ENCODE measurements at regions not wholly inside any gene's neighbourhood (a gene's known extent, or its start where the extent isn't known, plus 50 kb on each side); places are given as distances from the start of the nearest gene placed in this dataset.

DNA sequence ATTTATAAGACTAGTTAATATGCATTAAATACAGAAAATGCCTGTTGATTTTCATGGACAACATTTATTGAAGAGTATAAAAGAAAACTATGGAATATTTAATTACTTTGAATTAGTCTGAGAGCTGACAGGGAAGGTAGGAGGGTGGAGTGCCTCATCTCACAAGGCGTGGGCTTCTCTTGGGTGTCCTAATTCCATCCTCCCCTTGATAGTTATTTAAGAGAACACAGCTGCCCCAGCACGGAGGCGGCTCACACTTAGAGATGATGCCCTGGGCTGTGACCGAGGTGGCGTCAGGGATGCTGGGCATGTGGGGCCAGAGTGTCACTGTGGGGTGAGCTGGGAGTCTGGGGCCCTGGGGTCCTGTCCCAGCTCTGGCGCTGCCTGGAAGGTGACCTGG, 493.0 kb downstream of the PTPRU start:
- no peak overlapping the region for H3K4me3 ChIP-seq
- TF ChIP-seq, protein P1, sequence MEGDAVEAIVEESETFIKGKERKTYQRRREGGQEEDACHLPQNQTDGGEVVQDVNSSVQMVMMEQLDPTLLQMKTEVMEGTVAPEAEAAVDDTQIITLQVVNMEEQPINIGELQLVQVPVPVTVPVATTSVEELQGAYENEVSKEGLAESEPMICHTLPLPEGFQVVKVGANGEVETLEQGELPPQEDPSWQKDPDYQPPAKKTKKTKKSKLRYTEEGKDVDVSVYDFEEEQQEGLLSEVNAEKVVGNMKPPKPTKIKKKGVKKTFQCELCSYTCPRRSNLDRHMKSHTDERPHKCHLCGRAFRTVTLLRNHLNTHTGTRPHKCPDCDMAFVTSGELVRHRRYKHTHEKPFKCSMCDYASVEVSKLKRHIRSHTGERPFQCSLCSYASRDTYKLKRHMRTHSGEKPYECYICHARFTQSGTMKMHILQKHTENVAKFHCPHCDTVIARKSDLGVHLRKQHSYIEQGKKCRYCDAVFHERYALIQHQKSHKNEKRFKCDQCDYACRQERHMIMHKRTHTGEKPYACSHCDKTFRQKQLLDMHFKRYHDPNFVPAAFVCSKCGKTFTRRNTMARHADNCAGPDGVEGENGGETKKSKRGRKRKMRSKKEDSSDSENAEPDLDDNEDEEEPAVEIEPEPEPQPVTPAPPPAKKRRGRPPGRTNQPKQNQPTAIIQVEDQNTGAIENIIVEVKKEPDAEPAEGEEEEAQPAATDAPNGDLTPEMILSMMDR (IDR thresholded peaks at IDR 0.05; ENCODE audit: control extremely low read depth, extremely low read depth) = no peak
- no peak overlapping the region for H3K27ac ChIP-seq (ENCODE audit: low read depth in 1 of 2, low read length in 1 of 2)
- H3K4me1 ChIP-seq (ENCODE audit: control insufficient read depth in 5 of 5, insufficient read depth in 5 of 5, low read length in 5 of 5) = no peaks in the 10 kb centered on the region
- peaks cover 0 to 2% (median 0%) of the 10 kb centered on the region in 4 donors for H3K9me3 ChIP-seq (ENCODE audit: control insufficient read depth in 4 of 4, insufficient read depth in 3 of 4, low read length in 3 of 4)
- ATAC-seq (ENCODE audit: insufficient read depth, low FRiP score) = no peak
- no peaks in the 10 kb centered on the region for H3K36me3 ChIP-seq (ENCODE audit: control insufficient read depth in 4 of 4, insufficient read depth in 4 of 4, low read length in 4 of 4)
- H3K9ac ChIP-seq (ENCODE audit: insufficient read depth in 1 of 2, low read length in 2 of 2) = no peak overlapping the region
- no peak for DNase-seq
- WGBS, 2 donors = 87% methylated on average over 6 of the region's 6 CpGs
- H3K27me3 ChIP-seq (ENCODE audit: control insufficient read depth in 3 of 3, insufficient read depth in 3 of 3, low read length in 2 of 3) = no peaks in the 10 kb centered on the region

DNA sequence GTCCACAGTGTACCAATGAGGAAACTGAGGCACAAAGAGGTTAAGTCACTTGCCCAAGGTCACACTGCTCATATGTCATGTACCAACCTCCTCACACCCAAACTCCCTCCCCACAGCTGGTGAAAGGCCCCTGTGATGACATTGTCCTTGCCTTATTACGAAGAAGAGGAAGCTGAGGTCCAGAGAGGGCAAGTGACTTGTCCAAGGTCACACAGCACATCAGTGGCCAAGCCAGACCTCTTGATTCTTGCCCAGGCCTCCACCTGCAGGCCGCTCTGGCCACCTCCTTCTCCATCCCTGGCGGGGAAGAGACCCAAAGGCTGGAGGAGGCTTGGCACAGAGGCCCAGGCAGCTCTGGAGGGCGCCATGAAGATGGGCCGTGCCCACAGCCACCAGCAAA, 492.4 kb downstream of the PTPRU start:
- no peak overlapping the region for H3K9ac ChIP-seq (ENCODE audit: insufficient read depth in 1 of 2, low read length in 2 of 2)
- no peak for ATAC-seq (ENCODE audit: insufficient read depth, low FRiP score)
- no peak for DNase-seq
- peaks cover 0 to 4% (median 0%) of the 10 kb centered on the region in 4 donors for H3K9me3 ChIP-seq (ENCODE audit: control insufficient read depth in 4 of 4, insufficient read depth in 3 of 4, low read length in 3 of 4)
- no peaks in the 10 kb centered on the region for H3K36me3 ChIP-seq (ENCODE audit: control insufficient read depth in 4 of 4, insufficient read depth in 4 of 4, low read length in 4 of 4)
- TF ChIP-seq, protein P1 (IDR thresholded peaks at IDR 0.05; ENCODE audit: control extremely low read depth, extremely low read depth) = no peak
- H3K27me3 ChIP-seq (ENCODE audit: control insufficient read depth in 3 of 3, insufficient read depth in 3 of 3, low read length in 2 of 3) = no peaks in the 10 kb centered on the region
- no peak overlapping the region for H3K27ac ChIP-seq (ENCODE audit: low read depth in 1 of 2, low read length in 1 of 2)
- WGBS, 2 donors = 83 to 94% methylated on average over 5 of the region's 5 CpGs
- H3K4me1 ChIP-seq (ENCODE audit: control insufficient read depth in 5 of 5, insufficient read depth in 5 of 5, low read length in 5 of 5) = no peaks in the 10 kb centered on the region
- H3K4me3 ChIP-seq = no peak overlapping the region

DNA sequence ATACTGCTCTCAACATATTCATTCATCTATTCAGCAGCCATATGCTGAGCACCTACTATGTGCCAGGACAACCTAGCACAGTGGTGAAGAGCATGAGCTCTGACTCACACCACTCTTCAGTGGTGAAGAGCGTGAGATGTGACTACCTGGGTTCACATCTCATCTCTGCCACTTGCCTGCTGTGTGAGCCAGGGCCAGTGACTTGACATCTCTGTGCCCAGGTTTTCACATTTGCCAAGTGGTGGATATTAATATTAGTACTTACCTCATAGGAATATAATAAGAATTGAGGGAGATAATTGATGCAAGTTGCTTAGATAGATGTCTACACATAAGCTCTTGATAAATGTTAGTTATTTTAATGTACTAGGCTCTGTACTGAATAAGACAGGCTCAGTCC, 488.9 kb downstream of the PTPRU start:
- no peak for DNase-seq
- Histone ChIP-seq H3K27me3 (ENCODE audit: control insufficient read depth in 3 of 3, insufficient read depth in 3 of 3, low read length in 2 of 3) (no peaks in the 10 kb centered on the region), H3K9ac (ENCODE audit: insufficient read depth in 1 of 2, low read length in 2 of 2) (no peak overlapping the region), H3K27ac (ENCODE audit: low read depth in 1 of 2, low read length in 1 of 2) (no peak overlapping the region), H3K36me3 (ENCODE audit: control insufficient read depth in 4 of 4, insufficient read depth in 4 of 4, low read length in 4 of 4) (no peaks in the 10 kb centered on the region), H3K4me1 (ENCODE audit: control insufficient read depth in 5 of 5, insufficient read depth in 5 of 5, low read length in 5 of 5) (no peaks in the 10 kb centered on the region), H3K9me3 (ENCODE audit: control insufficient read depth in 4 of 4, insufficient read depth in 3 of 4, low read length in 3 of 4) (peaks cover 0 to 30% (median 7%) of the 10 kb centered on the region in 4 donors), H3K4me3 (no peak overlapping the region)
- ATAC-seq (ENCODE audit: insufficient read depth, low FRiP score) = no peak
- 78 to 95% methylated on average over 1 of the region's 1 CpG for WGBS, 2 donors
- TF ChIP-seq, protein P1 (IDR thresholded peaks at IDR 0.05; ENCODE audit: control extremely low read depth, extremely low read depth) = no peak

DNA sequence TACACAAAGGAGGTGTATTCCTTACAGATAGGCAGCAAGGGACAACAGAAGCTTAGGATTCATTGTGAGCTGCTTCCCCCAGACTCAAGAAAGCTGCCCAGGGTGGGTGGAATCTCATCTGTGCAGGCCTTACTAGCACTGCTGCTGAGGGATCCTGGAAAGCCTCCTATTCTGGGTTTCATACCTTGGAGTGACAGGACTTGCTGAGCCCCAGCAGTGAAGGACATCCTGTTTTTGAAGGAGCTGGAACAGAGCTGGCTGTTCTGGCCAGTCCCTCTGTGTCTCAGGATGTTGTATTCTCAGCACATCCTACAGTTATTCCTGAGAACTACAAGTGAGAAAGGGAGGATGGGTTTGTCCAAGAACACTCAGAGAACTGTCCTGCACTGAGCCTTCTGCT, 486.3 kb downstream of the PTPRU start:
- TF ChIP-seq, protein P1 (IDR thresholded peaks at IDR 0.05; ENCODE audit: control extremely low read depth, extremely low read depth) = no peak
- no peak for DNase-seq
- Histone ChIP-seq H3K9me3 (ENCODE audit: control insufficient read depth in 4 of 4, insufficient read depth in 3 of 4, low read length in 3 of 4) (peaks cover 0 to 31% (median 7%) of the 10 kb centered on the region in 4 donors), H3K36me3 (ENCODE audit: control insufficient read depth in 4 of 4, insufficient read depth in 4 of 4, low read length in 4 of 4) (no peaks in the 10 kb centered on the region), H3K27me3 (ENCODE audit: control insufficient read depth in 3 of 3, insufficient read depth in 3 of 3, low read length in 2 of 3) (no peaks in the 10 kb centered on the region), H3K27ac (ENCODE audit: low read depth in 1 of 2, low read length in 1 of 2) (no peak overlapping the region), H3K9ac (ENCODE audit: insufficient read depth in 1 of 2, low read length in 2 of 2) (no peak overlapping the region), H3K4me1 (ENCODE audit: control insufficient read depth in 5 of 5, insufficient read depth in 5 of 5, low read length in 5 of 5) (no peaks in the 10 kb centered on the region), H3K4me3 (no peak overlapping the region)
- no peak for ATAC-seq (ENCODE audit: insufficient read depth, low FRiP score)
